Left ventricle myocardium inferior (tissue), 1 donor: ENCODE measurements at regions not wholly inside any gene's neighbourhood (a gene's known extent, or its start where the extent isn't known, plus 50 kb on each side); places are given as distances from the start of the nearest gene placed in this dataset.
"Not testable (repeated sequence)": the region's sequence is repeated elsewhere in the genome, so short reads cannot be mapped to it uniquely, and the experiment has no call there.

ENCODE experiments used
- DNase-seq: peaks from one replicate; pipeline ENCODE4 v3.0.0-alpha.2; 2020
- H3K27ac ChIP-seq: fragments of 200-600 bp; replicated peaks from 2 replicates; pipeline ENCODE4 v1.8.0; 2021
- H3K27me3 ChIP-seq: fragments of 200-600 bp; 2 replicates; pipeline ENCODE4 v1.8.0; 2021; ENCODE audit warnings: low read depth
- H3K36me3 ChIP-seq: fragments of 200-600 bp; 2 replicates; pipeline ENCODE4 v1.8.0; 2021
- H3K4me1 ChIP-seq: fragments of 200-600 bp; 2 replicates; pipeline ENCODE4 v1.8.0; 2021
- H3K4me3 ChIP-seq: fragments of 200-600 bp; 2 replicates; pipeline ENCODE4 v1.8.0; 2021; ENCODE audit warnings: mild to moderate bottlenecking, moderate library complexity
- H3K9me3 ChIP-seq: fragments of 200-600 bp; replicated peaks from 2 replicates; pipeline ENCODE4 v1.8.0; 2021
- CTCF ChIP-seq: fragments of 200-600 bp; IDR thresholded peaks from 2 replicates; pipeline ENCODE4 v1.8.0; 2021; ENCODE audit warnings: antibody characterized with exemption, mild to moderate bottlenecking, borderline replicate concordance
- intact Hi-C: fragments of 100-400 bp; cut with micrococcal nuclease; formaldehyde crosslinking; loops from one replicate; pipeline ENCODE4 v1.11.0; 2022
- donor health status: DM: no; HTN: yes; CAD: no; lungs with severe emphysema.

- DNase-seq, result peak; percentile 51
- no peaks in the 10 kb centered on the region for H3K9me3 ChIP-seq
Measured at GRCh38 chr16:87203060-87203656, 114.0 kb downstream of the C16orf95 start.

GRCh38 chr16:87206646-87207451 is 110.3 kb downstream of the C16orf95 start:
- Histone ChIP-seq H3K9me3 (no peaks in the 10 kb centered on the region), H3K27ac (peak overlapping the region; percentile 68), H3K36me3 (no peaks in the 10 kb centered on the region), H3K27me3 (peaks cover 27% of the 10 kb centered on the region), H3K4me1 (peaks cover 3% of the 10 kb centered on the region), H3K4me3 (no peak overlapping the region)
- TF ChIP-seq CTCF, result no peak
- intact Hi-C loops, result no loop called here
- peak; percentile 35 for DNase-seq

More at GRCh38 chr16:87203060-87203656, 114.0 kb downstream of the C16orf95 start:
- peaks cover 63% of the 10 kb centered on the region for H3K27me3 ChIP-seq
- H3K36me3 ChIP-seq, result no peaks in the 10 kb centered on the region
- H3K4me3 ChIP-seq, result no peak overlapping the region
- intact Hi-C loops, result no loop called here
- H3K27ac ChIP-seq, result no peak overlapping the region
- peak; percentile 75 for TF ChIP-seq CTCF
- H3K4me1 ChIP-seq, result peaks cover 2% of the 10 kb centered on the region

GRCh38 chr16:87207509-87207908 is 109.7 kb downstream of the C16orf95 start:
- Histone ChIP-seq H3K4me3 (no peak overlapping the region), H3K27ac (peak overlapping the region; percentile 68), H3K27me3 (peaks cover 20% of the 10 kb centered on the region), H3K36me3 (no peaks in the 10 kb centered on the region), H3K9me3 (no peaks in the 10 kb centered on the region), H3K4me1 (peaks cover 3% of the 10 kb centered on the region)
- DNase-seq, result no peak
- TF ChIP-seq CTCF, result no peak
- intact Hi-C loops, result no loop called here

- intact Hi-C loops, result no loop called here
- peaks cover 18% of the 10 kb centered on the region for H3K27me3 ChIP-seq
- DNase-seq, result no peak
- H3K27ac ChIP-seq, result peak overlapping the region; percentile 68
- no peaks in the 10 kb centered on the region for H3K9me3 ChIP-seq
- no peak overlapping the region for H3K4me3 ChIP-seq
- H3K4me1 ChIP-seq, result peaks cover 3% of the 10 kb centered on the region
- H3K36me3 ChIP-seq, result no peaks in the 10 kb centered on the region
- TF ChIP-seq CTCF, result no peak
Measured at GRCh38 chr16:87207965-87208364, 109.2 kb downstream of the C16orf95 start.

- DNase-seq, H3K27ac ChIP-seq, H3K4me3 ChIP-seq, H3K4me1 ChIP-seq, H3K9me3 ChIP-seq, H3K36me3 ChIP-seq, intact Hi-C loops: not testable (repeated sequence)
- peaks cover 13% of the 10 kb centered on the region for H3K27me3 ChIP-seq
Measured at GRCh38 chr16:87208968-87209367, 108.2 kb downstream of the C16orf95 start.
